Right cardiac atrium (tissue), 5 donors: ENCODE measurements at regions not wholly inside any gene's neighbourhood (a gene's known extent, or its start where the extent isn't known, plus 50 kb on each side); places are given as distances from the start of the nearest gene placed in this dataset.

Experiments used
- ATAC-seq, 2 donors: fragments of 200-7000 bp; cut with Tn5 transposase; one replicate each; pipeline versions ENCODE4 v1.8.0 to v1.9.1; 2020; ENCODE audit warnings: moderate library complexity in 2 of 2, mild to moderate bottlenecking in 1 of 2
- DNase-seq, 3 donors: peaks; one replicate each; pipeline ENCODE4 v3.0.0-alpha.2; 2020
- H3K27ac ChIP-seq: one replicate; pipeline ENCODE4 v1.5.1; 2013; ENCODE audit warnings: mild to moderate bottlenecking, low read length, control low read depth, moderate library complexity
- H3K27me3 ChIP-seq: one replicate; pipeline ENCODE4 v1.6.1; 2013; ENCODE audit not compliant: control insufficient read depth, insufficient read depth
- H3K4me1 ChIP-seq: one replicate; pipeline ENCODE4 v1.6.1; 2013; ENCODE audit warnings: low read length; ENCODE audit not compliant: control insufficient read depth, insufficient read depth
- H3K4me3 ChIP-seq: one replicate; pipeline ENCODE4 v1.5.1; 2013; ENCODE audit warnings: low read length, control low read depth
- H3K9me3 ChIP-seq: one replicate; pipeline ENCODE4 v1.6.1; 2013; ENCODE audit warnings: low read length; ENCODE audit not compliant: control insufficient read depth
- WGBS: extraction: QIAGEN DNeasy Blood & Tissue Kit; methylation state at CpG from one replicate; pipeline ENCODE4 v1.1.7; 2013; 5-methylcytosine and 5-hydroxymethylcytosine counted together
- intact Hi-C, 4 donors: fragments of 100-400 bp; cut with DNase I; formaldehyde crosslinking; loops; one replicate each; pipeline versions ENCODE4 v1.11.0 to v1.14.0; 2022 to 2023
- donor health status: healthy with polysubstance abuse.
- donor health status: DM: no; HTN: yes; CAD: no.
- donor health status: DM: no; HTN: no; CAD: no.
- donor health status: DM: no; HTN: yes; CAD: no; lungs with severe emphysema.
- donor health status: DM: yes; HTN: yes; CAD: no.

GRCh38 chr4:100106982-100107381, 83.3 kb downstream of the DDIT4L start:
- H3K4me1 ChIP-seq: no peaks in the 10 kb centered on the region
- H3K9me3 ChIP-seq: no peaks in the 10 kb centered on the region
- DNase-seq: no peak
- intact Hi-C loops: no loop called here
- no peak overlapping the region for H3K27ac ChIP-seq
- no peak for ATAC-seq
- no peaks in the 10 kb centered on the region for H3K27me3 ChIP-seq
- 61% methylated on average over 1 of the region's 1 CpG for WGBS
- H3K4me3 ChIP-seq: no peak overlapping the region

- Histone ChIP-seq H3K4me1 (no peaks in the 10 kb centered on the region), H3K4me3 (no peak overlapping the region), H3K9me3 (no peaks in the 10 kb centered on the region), H3K27ac (no peak overlapping the region), H3K27me3 (no peaks in the 10 kb centered on the region)
- intact Hi-C loops: no loop called here
- DNase-seq (no peak), ATAC-seq (no peak)
- 81% methylated on average over 1 of the region's 1 CpG for WGBS
Observed at GRCh38 chr4:100103671-100104070, 86.6 kb downstream of the DDIT4L start.

- ATAC-seq: no peak
- intact Hi-C loops: no loop called here
Observed at GRCh38 chr4:100100985-100101384, 89.3 kb downstream of the DDIT4L start.

GRCh38 chr4:100099746-100100145, 90.5 kb downstream of the DDIT4L start:
- H3K9me3 ChIP-seq: no peaks in the 10 kb centered on the region
- no peak for DNase-seq
- WGBS: 97% methylated on average over 2 of the region's 2 CpGs
- H3K4me3 ChIP-seq: no peak overlapping the region
- intact Hi-C loops: loop anchor here in 1 of 4 donors (10.0 kb wide), 1 partner anchor 645 kb away; no protein-coding TSS in a partner anchor
- H3K4me1 ChIP-seq: no peaks in the 10 kb centered on the region
- no peak overlapping the region for H3K27ac ChIP-seq
- H3K27me3 ChIP-seq: no peaks in the 10 kb centered on the region
- ATAC-seq: no peak

More at GRCh38 chr4:100100985-100101384, 89.3 kb downstream of the DDIT4L start:
- no peak for DNase-seq
- Histone ChIP-seq H3K27ac (no peak overlapping the region), H3K9me3 (no peaks in the 10 kb centered on the region), H3K27me3 (no peaks in the 10 kb centered on the region), H3K4me3 (no peak overlapping the region), H3K4me1 (no peaks in the 10 kb centered on the region)
- 44% methylated on average over 3 of the region's 3 CpGs for WGBS

- Histone ChIP-seq H3K9me3 (no peaks in the 10 kb centered on the region), H3K4me1 (peaks cover under 1% of the 10 kb centered on the region), H3K4me3 (no peak overlapping the region), H3K27me3 (no peaks in the 10 kb centered on the region), H3K27ac (no peak overlapping the region)
- DNase-seq (no peak), ATAC-seq (no peak)
- intact Hi-C loops: loop anchor here in 1 of 4 donors (10.0 kb wide), 1 partner anchor 646 kb away; no protein-coding TSS in a partner anchor
- WGBS: 93% methylated on average over 2 of the region's 2 CpGs
Observed at GRCh38 chr4:100098681-100099080, 91.6 kb downstream of the DDIT4L start.

GRCh38 chr4:100098011-100098545, 92.2 kb downstream of the DDIT4L start:
- DNase-seq: no peak
- H3K9me3 ChIP-seq: no peaks in the 10 kb centered on the region
- peaks cover 2% of the 10 kb centered on the region for H3K4me1 ChIP-seq
- intact Hi-C loops: loop anchor here in 1 of 4 donors (10.0 kb wide), 1 partner anchor 647 kb away; no protein-coding TSS in a partner anchor
- no peak overlapping the region for H3K27ac ChIP-seq
- 46% methylated on average over 7 of the region's 7 CpGs for WGBS
- no peak overlapping the region for H3K4me3 ChIP-seq
- no peak for ATAC-seq
- H3K27me3 ChIP-seq: no peaks in the 10 kb centered on the region

GRCh38 chr4:100095729-100096595, 94.3 kb downstream of the DDIT4L start:
- peak; percentile 63 to 82 (median 80) for DNase-seq
- Histone ChIP-seq H3K4me1 (peaks cover 2% of the 10 kb centered on the region), H3K27ac (no peak overlapping the region), H3K4me3 (no peak overlapping the region), H3K27me3 (no peaks in the 10 kb centered on the region), H3K9me3 (no peaks in the 10 kb centered on the region)
- 10% methylated on average over 7 of the region's 7 CpGs for WGBS
- intact Hi-C loops: loop anchor here in 1 of 4 donors (10.0 kb wide), 1 partner anchor 649 kb away; no protein-coding TSS in a partner anchor
- ATAC-seq: peak; percentile 95

- ATAC-seq: peak; percentile 91 to 95
- WGBS: 35% methylated on average over 8 of the region's 8 CpGs
Observed at GRCh38 chr4:100093091-100093866, 97.0 kb downstream of the DDIT4L start.

GRCh38 chr4:100087743-100088142, 102.5 kb downstream of the DDIT4L start:
- ATAC-seq (peak; percentile 88 to 90), DNase-seq (peak in 1 of 3 donors; percentile 49)
- Histone ChIP-seq H3K27ac (no peak overlapping the region), H3K4me3 (no peak overlapping the region), H3K4me1 (peaks cover 4% of the 10 kb centered on the region), H3K9me3 (no peaks in the 10 kb centered on the region), H3K27me3 (no peaks in the 10 kb centered on the region)
- WGBS: 37% methylated on average over 3 of the region's 3 CpGs
- intact Hi-C loops: no loop called here

More at GRCh38 chr4:100093091-100093866, 97.0 kb downstream of the DDIT4L start:
- no peaks in the 10 kb centered on the region for H3K9me3 ChIP-seq
- H3K4me3 ChIP-seq: no peak overlapping the region
- intact Hi-C loops: loop anchor here in 1 of 4 donors (10.0 kb wide), 1 partner anchor 652 kb away; no protein-coding TSS in a partner anchor
- H3K27me3 ChIP-seq: no peaks in the 10 kb centered on the region
- peak; percentile 83 to 91 (median 83) for DNase-seq
- H3K27ac ChIP-seq: no peak overlapping the region
- peaks cover 2% of the 10 kb centered on the region for H3K4me1 ChIP-seq

GRCh38 chr4:100086766-100087431, 103.4 kb downstream of the DDIT4L start:
- H3K4me3 ChIP-seq: no peak overlapping the region

More at GRCh38 chr4:100086766-100087431, 103.4 kb downstream of the DDIT4L start:
- no peak overlapping the region for H3K27ac ChIP-seq
- intact Hi-C loops: no loop called here
- no peak for DNase-seq
- no peaks in the 10 kb centered on the region for H3K9me3 ChIP-seq
- peak; percentile 63 to 73 for ATAC-seq
- WGBS: 79% methylated on average over 6 of the region's 6 CpGs
- H3K27me3 ChIP-seq: no peaks in the 10 kb centered on the region
- peaks cover 4% of the 10 kb centered on the region for H3K4me1 ChIP-seq
